GM21737 (cell line): ENCODE measurements at regions not wholly inside any gene's neighbourhood (a gene's known extent, or its start where the extent isn't known, plus 50 kb on each side); places are given as distances from the start of the nearest gene placed in this dataset.
"Not testable (repeated sequence)": the region's sequence is repeated elsewhere in the genome, so short reads cannot be mapped to it uniquely, and the experiment has no call there.

Experiments used
- ATAC-seq: cut with Tn5 transposase; IDR thresholded peaks from one replicate; pipeline ENCODE4 v1.9.1; 2021; ENCODE audit warnings: mild to moderate bottlenecking, moderate library complexity; ENCODE audit not compliant: unreplicated experiment

GRCh38 chr10:124324856-124325632 lies 93.7 kb downstream of the OAT start:
- no peak for ATAC-seq

GRCh38 chr10:124324451-124324850 lies 94.3 kb downstream of the OAT start:
- ATAC-seq, result no peak

GRCh38 chr10:124323806-124324205 lies 94.9 kb downstream of the OAT start:
- no peak for ATAC-seq

- ATAC-seq, result no peak
These were observed 95.5 kb downstream of the OAT start for GRCh38 chr10:124323111-124323725.

GRCh38 chr10:124322191-124322980 lies 96.3 kb downstream of the OAT start:
- ATAC-seq, result no peak

- no peak for ATAC-seq
These were observed 97.2 kb downstream of the OAT start for GRCh38 chr10:124321433-124322089.

GRCh38 chr10:124320778-124321432 lies 97.8 kb downstream of the OAT start:
- ATAC-seq, result no peak

- no peak for ATAC-seq
These were observed 98.8 kb downstream of the OAT start for GRCh38 chr10:124319926-124320391.

- ATAC-seq, result not testable (repeated sequence)
These were observed 99.2 kb downstream of the OAT start for GRCh38 chr10:124319520-124319919.

- ATAC-seq, result no peak
These were observed 99.9 kb downstream of the OAT start for GRCh38 chr10:124318811-124319210.

GRCh38 chr10:124318076-124318475 lies 100.6 kb downstream of the OAT start:
- no peak for ATAC-seq

- ATAC-seq, result no peak
These were observed 102.4 kb downstream of the OAT start for GRCh38 chr10:124316326-124316725.

- ATAC-seq, result no peak
These were observed 103.0 kb downstream of the OAT start for GRCh38 chr10:124315591-124316270.

- ATAC-seq, result no peak
These were observed 105.3 kb downstream of the OAT start for GRCh38 chr10:124313374-124313773.

GRCh38 chr10:124308811-124309210 lies 109.9 kb downstream of the OAT start:
- ATAC-seq, result no peak

GRCh38 chr10:124308056-124308645 lies 110.6 kb downstream of the OAT start:
- no peak for ATAC-seq

- no peak for ATAC-seq
These were observed 111.1 kb downstream of the OAT start for GRCh38 chr10:124307591-124307990.

- no peak for ATAC-seq
These were observed 111.8 kb downstream of the OAT start for GRCh38 chr10:124306922-124307371.

GRCh38 chr10:124306520-124306919 lies 112.2 kb downstream of the OAT start:
- no peak for ATAC-seq

GRCh38 chr10:124305984-124306383 lies 112.7 kb downstream of the OAT start:
- ATAC-seq, result no peak
